ENCODE measurements at regions not wholly inside any gene's neighbourhood (a gene's known extent, or its start where the extent isn't known, plus 50 kb on each side); places are given as distances from the start of the nearest gene placed in this dataset.

- TF ChIP-seq POLR2A (IDR thresholded peaks at IDR 0.05; ENCODE audit: low read length) (no peak), GATA1 (IDR thresholded peaks at IDR 0.05; ENCODE audit: low read depth, low read length) (no peak)
Measured at GRCh38 chr4:160296476-160296875, 1193.6 kb downstream of the RAPGEF2 start.

Data from erythroblast (primary cell).